ENCODE measurements at regions not wholly inside any gene's neighbourhood (a gene's known extent, or its start where the extent isn't known, plus 50 kb on each side); places are given as distances from the start of the nearest gene placed in this dataset.
A peak's percentile ranks its signal among the peaks of the same experiment; 100 is the strongest.

DNA sequence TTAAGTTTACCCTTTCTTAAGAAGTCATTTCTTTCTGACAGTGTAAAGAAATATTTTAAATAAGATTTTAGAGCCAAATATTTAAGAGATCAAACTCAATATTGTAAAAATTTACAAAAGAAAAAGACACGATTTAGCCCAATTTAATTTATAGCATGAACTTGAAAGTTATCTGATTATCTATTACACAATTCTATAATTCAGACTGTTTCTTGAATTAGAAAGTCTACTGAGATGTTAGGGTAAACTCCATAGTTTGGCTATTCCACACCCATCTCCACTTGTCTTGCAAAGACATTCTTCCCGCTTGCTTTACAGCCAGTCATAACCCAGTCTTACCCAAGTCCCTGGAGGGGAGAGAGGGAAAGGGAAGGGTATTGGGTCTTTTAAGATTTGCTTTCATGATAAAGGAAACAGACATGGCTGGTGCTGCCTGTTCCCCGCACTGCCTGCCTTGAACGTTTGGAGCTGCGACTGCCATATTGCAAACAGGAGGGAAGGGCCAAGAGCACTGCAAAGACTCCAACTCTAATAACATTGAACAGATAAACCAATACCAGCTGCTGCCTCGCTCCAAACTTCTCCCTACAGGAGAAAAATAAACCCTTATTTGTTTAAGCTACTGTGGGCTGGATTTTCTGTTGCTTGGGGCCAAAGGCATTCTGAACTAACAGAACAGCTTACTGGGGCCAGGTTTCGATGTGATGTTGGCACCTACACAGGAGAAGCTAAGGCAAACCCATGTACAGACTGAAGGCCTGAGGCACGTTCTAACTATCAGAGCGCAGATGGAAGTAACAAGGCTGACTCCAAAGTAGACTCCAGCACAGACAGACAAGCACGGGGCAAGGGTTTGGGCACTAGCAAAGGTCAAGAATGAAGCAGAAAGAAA lies 552.3 kb upstream of the JARID2 start:
- no peak for DNase-seq (ENCODE audit: low read depth in 2 of 2)

DNA sequence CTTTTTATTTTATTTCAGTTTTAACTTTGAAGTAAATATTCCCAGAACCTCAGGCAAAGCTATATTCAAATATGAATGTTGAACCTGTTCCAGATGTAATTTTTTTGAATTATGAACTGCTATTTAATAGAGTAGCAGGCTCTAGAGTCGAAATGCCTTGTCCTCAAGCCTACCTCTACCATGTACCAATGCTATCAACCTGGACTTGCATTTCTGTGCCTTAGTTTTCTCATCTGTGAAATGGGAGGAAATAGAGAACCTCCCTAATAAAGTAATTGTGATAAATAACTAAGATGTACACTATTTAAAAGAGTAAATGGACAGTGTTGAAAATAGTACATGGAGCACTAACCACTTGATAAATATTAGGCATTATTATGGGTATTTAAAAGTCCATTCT lies 551.6 kb upstream of the JARID2 start:
- no peak for DNase-seq (ENCODE audit: low read depth in 2 of 2)

DNA sequence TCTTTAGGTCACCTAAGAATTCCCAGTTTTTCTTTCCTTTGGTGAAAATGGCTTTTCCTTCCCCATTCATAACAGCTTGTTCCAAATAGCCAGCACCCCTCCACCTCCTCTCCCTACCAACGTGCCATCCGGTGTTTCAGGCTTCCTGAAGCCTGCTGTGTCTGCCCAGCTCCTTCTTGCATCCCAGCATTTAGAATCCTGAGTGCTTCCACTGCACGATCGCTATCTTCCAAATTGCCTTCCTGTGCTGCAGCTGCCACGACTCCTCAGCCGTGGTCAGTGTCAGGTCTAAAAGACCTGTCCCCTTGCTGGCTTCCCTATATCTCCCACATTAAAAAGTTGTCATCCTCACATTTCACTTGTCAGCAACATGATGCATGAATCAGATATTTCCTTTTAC lies 550.3 kb upstream of the JARID2 start:
- DNase-seq (ENCODE audit: low read depth in 2 of 2) = no peak

DNA sequence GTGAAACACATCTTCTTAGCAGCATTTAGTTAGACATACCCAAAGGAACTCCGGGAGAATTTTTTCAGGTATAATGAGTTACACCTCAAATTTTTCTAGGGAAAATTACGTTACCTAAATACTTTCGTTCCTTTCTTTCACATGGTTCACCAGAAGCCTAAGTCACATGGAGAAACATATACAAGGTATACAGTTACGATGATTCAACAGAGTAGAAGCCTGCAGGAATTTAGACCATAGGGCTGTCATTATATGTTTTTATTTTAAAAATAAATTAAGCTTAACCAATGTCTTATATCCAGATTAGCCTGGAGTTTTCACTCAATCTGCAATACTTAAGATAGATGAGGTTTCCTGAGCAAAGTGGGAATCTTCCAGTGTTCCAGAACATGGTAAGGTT lies 549.5 kb upstream of the JARID2 start:
- DNase-seq (ENCODE audit: low read depth in 2 of 2) = no peak

DNA sequence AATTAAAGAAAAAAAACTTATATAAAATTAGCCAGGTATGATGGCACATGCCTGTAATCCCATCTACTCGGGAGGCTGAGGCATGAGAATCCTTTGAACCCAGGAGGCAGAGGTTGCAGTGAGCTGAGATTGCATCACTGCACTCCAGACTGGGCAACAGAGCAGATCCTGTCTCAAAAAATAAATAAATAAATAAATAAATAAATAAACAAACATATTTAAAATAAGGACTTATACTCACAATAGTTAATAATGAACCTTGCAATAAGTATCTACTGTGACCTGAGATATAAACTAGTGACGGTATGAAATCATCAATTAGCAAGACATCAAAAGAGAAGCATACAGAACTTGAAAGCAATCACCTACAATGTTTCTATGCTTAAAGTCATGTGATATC lies 548.4 kb upstream of the JARID2 start:
- DNase-seq (ENCODE audit: low read depth in 2 of 2) = no peak

DNA sequence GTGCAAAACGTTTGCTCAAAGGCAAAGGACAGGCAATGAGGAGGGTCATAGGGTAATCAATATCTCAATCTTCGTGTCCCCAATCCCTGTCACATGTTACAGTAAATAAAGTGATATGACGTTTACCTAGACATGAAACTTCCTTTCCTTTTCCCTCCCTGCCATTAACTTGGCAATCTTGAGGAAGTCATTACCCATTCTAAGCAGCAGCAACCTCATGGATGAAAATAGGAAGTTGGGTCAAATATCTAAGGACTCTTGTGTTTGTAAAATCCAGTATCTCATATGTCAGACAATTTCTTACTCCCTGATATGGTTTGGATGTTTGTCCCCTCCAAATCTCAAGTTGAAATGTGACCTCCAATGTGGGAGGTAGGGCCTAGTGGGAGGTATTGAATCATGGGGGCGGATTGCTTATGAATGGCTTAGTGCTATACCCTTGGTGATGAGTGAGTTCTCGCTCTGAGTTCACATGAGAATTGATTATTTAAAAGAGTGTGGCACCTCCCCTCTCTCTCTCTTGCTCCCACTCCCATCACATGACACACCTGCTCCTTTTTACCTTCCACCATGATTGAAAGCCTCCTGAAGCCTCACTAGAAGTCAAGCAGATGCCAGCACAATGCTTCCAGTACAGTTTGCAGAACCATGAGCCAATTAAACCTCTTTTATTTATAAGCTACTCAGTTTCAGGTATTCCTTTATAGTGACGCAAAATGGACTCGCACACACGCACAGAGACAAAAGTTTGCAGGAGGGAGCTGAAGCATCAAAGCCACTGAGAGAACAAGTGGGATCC lies 545.9 kb upstream of the JARID2 start:
- DNase-seq (ENCODE audit: low read depth in 2 of 2) = no peak

DNA sequence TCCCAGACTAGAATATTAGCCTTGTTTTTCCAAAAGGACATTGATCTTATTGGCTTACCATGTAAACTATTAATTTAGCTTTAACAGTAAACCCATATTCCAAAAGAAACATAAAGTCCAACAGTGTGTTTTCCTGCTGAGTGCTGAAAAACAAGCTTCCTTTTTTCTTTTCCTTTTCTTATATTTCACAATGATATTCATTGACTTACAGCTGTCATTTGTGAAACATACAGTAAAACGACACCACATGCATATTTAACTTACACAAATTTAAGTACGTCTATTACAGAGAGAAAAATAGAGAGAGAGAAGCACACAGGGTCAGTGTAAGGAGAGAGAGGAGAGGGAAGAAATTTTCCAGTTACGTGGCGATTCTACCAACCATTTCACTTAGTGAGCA lies 543.9 kb upstream of the JARID2 start:
- DNase-seq (ENCODE audit: low read depth in 2 of 2) = no peak

DNA sequence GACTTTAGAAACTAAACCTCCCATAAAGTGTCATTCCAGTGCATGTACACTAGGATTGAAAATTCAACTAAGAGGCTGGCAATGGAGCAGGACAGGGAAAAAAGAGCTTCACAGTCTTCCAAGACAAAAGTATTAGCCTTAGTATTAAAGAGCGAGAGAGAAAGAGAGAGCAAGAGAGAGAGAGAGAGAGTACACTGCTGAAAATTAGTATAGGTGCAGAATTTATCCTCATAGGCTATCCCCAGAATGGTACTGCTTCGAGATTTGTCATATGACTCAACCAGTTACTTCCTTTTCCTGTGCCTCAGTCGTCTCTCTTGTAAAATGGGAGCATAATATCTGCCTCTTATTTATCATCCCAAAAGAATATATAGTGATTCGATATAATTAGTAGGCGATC lies 543.2 kb upstream of the JARID2 start:
- DNase-seq (ENCODE audit: low read depth in 2 of 2) = no peak

DNA sequence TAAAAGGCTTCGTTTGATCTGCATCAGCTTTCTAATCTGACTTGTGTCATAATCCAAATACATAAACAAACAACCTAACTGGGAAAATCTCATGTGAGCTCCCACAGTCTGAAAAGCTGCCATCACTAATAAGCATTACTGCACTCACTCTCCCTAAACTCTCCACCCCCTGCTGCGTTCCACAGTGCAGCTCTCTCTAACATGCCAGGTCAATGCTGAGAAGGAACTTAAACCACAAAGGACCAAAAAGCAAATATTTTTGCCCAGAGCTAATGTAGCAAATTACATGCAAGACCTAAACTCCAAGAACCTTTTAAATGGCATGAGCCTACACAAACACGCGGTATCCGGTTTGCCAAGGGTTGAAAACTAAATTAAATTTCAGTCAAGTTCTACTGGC lies 542.3 kb upstream of the JARID2 start:
- no peak for DNase-seq (ENCODE audit: low read depth in 2 of 2)

DNA sequence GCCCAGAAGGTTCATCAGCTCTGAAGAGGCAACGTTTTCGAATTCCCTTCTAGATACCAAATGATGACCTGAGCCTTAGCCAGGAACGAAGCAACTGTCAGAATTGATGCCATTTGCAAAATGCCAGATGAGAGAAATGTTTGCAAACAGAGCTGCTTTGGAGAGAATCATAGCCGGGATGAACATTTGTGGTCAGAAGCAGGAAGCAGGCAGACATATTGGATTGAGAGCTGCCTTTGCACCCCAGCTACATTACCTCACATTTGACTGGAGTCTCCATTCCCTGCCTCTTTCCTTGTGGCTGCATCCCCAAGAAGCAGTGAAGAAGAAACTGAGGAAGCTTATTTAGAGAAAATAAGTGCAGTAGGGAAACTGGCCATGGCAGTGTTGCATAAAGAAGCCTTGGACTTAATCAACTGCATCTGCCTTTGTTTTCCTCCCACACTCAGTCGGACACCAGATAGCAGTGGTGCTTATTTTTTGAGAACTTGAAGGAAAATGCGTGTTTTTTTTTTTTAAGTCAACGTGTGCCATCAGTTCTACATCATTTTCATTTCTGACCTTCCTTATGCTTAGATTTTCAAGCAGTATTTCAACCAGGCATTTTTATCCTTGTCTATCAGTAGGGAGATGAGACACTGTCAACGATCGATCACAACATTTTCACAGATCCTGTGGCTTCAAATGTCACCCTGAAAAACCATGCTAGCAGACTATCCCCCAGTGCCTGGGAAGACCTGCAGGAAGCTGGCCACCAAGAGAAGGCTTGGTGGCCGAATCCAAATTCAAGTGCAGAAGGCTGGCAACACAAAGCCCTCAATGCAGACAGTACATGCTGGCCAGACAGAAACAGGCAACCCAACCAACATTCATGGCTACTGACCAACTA lies 541.2 kb upstream of the JARID2 start:
- no peak for DNase-seq (ENCODE audit: low read depth in 2 of 2)

GRCh38 chr6:14705841-14706377 lies 540.0 kb upstream of the JARID2 start:
- DNase-seq (ENCODE audit: low read depth in 2 of 2) = no peak

GRCh38 chr6:14706378-14706929 lies 539.4 kb upstream of the JARID2 start:
- DNase-seq (ENCODE audit: low read depth in 2 of 2) = peak; percentile 45 to 64

- DNase-seq (ENCODE audit: low read depth in 2 of 2) = no peak
These were observed 538.6 kb upstream of the JARID2 start for GRCh38 chr6:14707276-14707675.

- DNase-seq (ENCODE audit: low read depth in 2 of 2) = no peak
These were observed 537.9 kb upstream of the JARID2 start for GRCh38 chr6:14707971-14708465.

DNA sequence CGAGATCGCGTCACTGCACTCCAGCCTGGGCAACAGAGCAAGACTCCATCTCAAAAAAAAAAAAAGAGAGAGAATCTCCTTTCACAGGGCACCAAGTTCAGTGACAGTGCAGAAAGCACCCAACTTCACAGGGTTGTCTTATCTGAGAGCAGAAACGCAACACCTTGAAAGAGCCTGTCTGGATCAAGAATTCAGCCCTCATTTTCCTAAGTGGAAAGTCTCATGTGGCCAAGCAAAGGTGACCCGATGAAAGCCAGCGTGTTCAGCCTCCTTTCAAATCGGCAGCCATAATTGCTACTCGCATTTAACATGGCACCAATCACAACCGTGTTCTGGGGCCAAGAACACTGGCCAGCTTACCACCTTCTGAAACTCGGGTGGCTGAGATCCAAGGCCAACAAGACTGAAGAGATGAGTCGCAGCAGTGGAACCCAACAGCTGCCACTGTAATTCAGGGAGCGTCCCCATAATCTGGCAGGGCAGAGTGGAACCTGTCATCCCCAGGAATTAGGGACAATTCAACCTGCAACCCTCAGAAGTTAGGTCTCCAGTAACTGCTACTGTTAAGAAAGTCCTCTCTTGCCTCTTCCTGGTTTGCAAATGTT lies 536.7 kb upstream of the JARID2 start:
- DNase-seq (ENCODE audit: low read depth in 2 of 2) = no peak

GRCh38 chr6:14709900-14710299 lies 536.0 kb upstream of the JARID2 start:
- DNase-seq (ENCODE audit: low read depth in 2 of 2) = no peak

DNA sequence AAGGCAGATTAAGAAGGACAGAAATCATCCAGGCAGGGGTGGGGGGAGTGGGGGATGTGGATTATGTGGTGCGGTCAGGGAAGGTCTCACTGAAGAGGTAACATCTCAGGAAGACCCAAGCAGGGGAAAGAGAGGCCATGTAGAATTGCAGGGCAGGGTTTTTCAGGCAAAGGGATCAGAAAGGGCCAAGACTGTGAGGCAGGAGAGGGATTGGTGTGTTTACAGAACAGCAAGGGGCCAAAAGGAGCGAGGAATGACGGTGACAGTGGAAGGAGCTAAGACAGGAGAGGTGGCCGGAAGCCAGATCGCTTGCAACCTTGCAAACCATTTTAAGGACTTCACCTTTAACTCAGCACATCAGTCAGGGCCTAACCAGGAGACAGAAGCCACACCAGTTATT lies 535.4 kb upstream of the JARID2 start:
- no peak for DNase-seq (ENCODE audit: low read depth in 2 of 2)

DNA sequence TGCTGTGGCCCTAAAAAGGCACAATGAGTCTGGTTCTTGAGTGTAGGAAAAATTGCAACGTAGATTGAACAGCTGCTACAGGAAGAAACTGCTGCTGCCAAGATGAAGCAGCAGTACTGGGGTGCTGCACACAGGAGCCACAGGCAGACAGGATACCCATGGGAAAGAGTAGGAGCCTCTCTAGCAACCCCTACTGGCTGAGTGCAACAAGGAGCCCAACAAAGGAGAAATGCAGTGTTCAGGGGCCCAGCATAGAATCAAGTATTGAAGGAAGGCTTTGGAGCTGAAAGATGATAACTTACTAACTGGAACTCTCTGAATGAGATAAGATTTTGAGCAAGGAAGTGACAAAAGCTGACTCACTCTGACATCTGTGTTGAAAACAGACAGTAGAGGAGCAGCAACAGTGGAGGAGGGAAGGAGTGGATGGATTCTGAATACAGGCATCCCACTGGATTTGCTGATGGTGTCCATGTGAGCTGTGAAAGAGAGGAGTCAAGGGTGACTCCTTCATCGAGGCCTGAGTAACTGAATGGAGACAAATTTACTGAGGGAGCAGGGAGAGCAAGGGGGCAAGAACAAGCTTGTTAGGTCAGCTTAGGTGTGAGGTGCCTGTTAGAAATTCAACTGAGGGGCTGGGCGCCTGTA lies 534.7 kb upstream of the JARID2 start:
- no peak for DNase-seq (ENCODE audit: low read depth in 2 of 2)

DNA sequence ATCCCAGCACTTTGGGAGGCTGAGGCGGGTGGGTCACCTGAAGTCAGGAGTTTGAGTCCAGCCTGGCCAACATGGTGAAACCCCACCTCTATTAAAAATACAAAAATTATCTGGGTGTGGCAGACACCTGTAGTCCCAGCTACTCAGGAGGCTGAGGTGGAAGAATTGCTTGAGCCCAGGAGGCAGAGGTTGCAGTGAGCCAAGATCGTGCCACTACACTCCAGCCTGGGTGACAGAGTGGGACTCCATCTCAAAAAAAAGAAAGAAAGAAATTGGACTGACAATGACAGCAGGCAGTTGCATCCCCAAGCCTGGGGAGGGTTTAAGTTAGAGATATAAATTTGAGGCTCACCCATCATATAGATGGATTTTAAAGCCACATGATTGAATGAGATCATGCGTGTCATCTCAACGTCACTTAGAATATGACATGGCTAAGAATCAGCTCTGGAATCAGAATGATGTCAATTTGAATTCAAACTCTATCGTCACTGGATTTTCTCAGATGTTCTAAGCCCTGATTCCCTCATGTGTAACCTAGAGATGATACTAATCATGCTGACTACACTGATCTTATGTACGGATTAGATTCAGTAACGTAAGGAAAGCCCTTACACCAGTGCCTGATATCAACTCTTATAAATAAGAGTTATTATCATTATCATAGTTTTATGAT lies 534.0 kb upstream of the JARID2 start:
- DNase-seq (ENCODE audit: low read depth in 2 of 2) = no peak

Measured in stimulated activated CD8-positive, alpha-beta memory T cell treated with anti-CD3 and anti-CD28 coated beads, Interleukin-15, amount 100 ng/mL, for 4 hours (primary cell).